Osteoblast (primary cell): ENCODE measurements at regions not wholly inside any gene's neighbourhood (a gene's known extent, or its start where the extent isn't known, plus 50 kb on each side); places are given as distances from the start of the nearest gene placed in this dataset.

Experiments used
- DNase-seq: peaks from one replicate; pipeline ENCODE4 v3.0.0; 2011; ENCODE audit warnings: low spot score, mixed read lengths; ENCODE audit not compliant: insufficient read length; ENCODE audit errors: missing footprints
- H2AFZ ChIP-seq: 2 replicates; pipeline ENCODE4 v1.6.0; 2011; ENCODE audit warnings: mild to moderate bottlenecking, low read length
- H3K27ac ChIP-seq: 2 replicates; pipeline ENCODE4 v1.5.1; 2011; ENCODE audit warnings: mild to moderate bottlenecking, low read depth, low read length, moderate library complexity
- H3K27me3 ChIP-seq: 2 replicates; pipeline ENCODE4 v1.6.0; 2012; ENCODE audit warnings: mild to moderate bottlenecking, control low read depth, inconsistent platforms, low read length, moderate library complexity; ENCODE audit not compliant: insufficient read depth
- H3K36me3 ChIP-seq: 2 replicates; pipeline ENCODE4 v1.5.1; 2011; ENCODE audit warnings: mild to moderate bottlenecking, low read length, control low read depth, moderate library complexity; ENCODE audit not compliant: insufficient read depth
- H3K4me1 ChIP-seq: 2 replicates; pipeline ENCODE4 v1.5.1; 2011; ENCODE audit warnings: mild to moderate bottlenecking, low read length, control low read depth, moderate library complexity; ENCODE audit not compliant: insufficient read depth
- H3K4me2 ChIP-seq: 2 replicates; pipeline ENCODE4 v1.6.0; 2011; ENCODE audit warnings: mild to moderate bottlenecking, low read length; ENCODE audit not compliant: insufficient read depth
- H3K4me3 ChIP-seq: fragments of 200-600 bp; sonication (generic); 3 replicates; pipeline ENCODE4 v1.5.1; 2012; ENCODE audit warnings: mild to moderate bottlenecking, low read length, inconsistent platforms; ENCODE audit not compliant: insufficient read depth
- H3K79me2 ChIP-seq: 2 replicates; pipeline ENCODE4 v1.6.0; 2012; ENCODE audit warnings: mild to moderate bottlenecking, low read length, control low read depth, inconsistent platforms; ENCODE audit not compliant: insufficient read depth
- H3K9me3 ChIP-seq: 2 replicates; pipeline ENCODE4 v1.5.1; 2011; ENCODE audit warnings: low read depth, low read length, control low read depth
- H4K20me1 ChIP-seq: 2 replicates; pipeline ENCODE4 v1.6.0; 2012; ENCODE audit warnings: mild to moderate bottlenecking, low read length, control low read depth; ENCODE audit not compliant: insufficient read depth
- CTCF ChIP-seq: IDR thresholded peaks from 2 replicates; pipeline ENCODE4 v1.5.1; 2011; ENCODE audit warnings: mild to moderate bottlenecking, low read depth, low read length, moderate library complexity; ENCODE audit errors: extremely low read depth

- Histone ChIP-seq H3K9me3 (no peaks in the 10 kb centered on the region), H3K36me3 (no peaks in the 10 kb centered on the region), H3K27ac (no peak overlapping the region), H3K4me2 (no peak overlapping the region), H3K27me3 (no peaks in the 10 kb centered on the region), H4K20me1 (no peaks in the 10 kb centered on the region), H3K79me2 (no peaks in the 10 kb centered on the region), H3K4me1 (no peaks in the 10 kb centered on the region), H2AFZ (no peak overlapping the region), H3K4me3 (no peak overlapping the region)
- no peak for DNase-seq
- no peak for TF ChIP-seq CTCF
Observed at GRCh38 chr6:163835439-163836171, 421.1 kb downstream of the QKI start.

GRCh38 chr6:163834226-163834970, 419.9 kb downstream of the QKI start:
- Histone ChIP-seq H3K36me3 (no peaks in the 10 kb centered on the region), H3K4me2 (no peak overlapping the region), H4K20me1 (no peaks in the 10 kb centered on the region), H3K9me3 (no peaks in the 10 kb centered on the region), H3K27me3 (no peaks in the 10 kb centered on the region), H2AFZ (no peak overlapping the region), H3K4me1 (no peaks in the 10 kb centered on the region), H3K4me3 (no peak overlapping the region), H3K79me2 (no peaks in the 10 kb centered on the region), H3K27ac (no peak overlapping the region)
- no peak for DNase-seq
- TF ChIP-seq CTCF, result no peak

GRCh38 chr6:163831736-163832135, 417.2 kb downstream of the QKI start:
- no peak overlapping the region for H2AFZ ChIP-seq

More at GRCh38 chr6:163831736-163832135, 417.2 kb downstream of the QKI start:
- H3K9me3 ChIP-seq, result no peaks in the 10 kb centered on the region
- H3K27ac ChIP-seq, result no peak overlapping the region
- no peak overlapping the region for H3K4me2 ChIP-seq
- H4K20me1 ChIP-seq, result no peaks in the 10 kb centered on the region
- H3K4me3 ChIP-seq, result no peak overlapping the region
- no peak for TF ChIP-seq CTCF
- H3K27me3 ChIP-seq, result no peaks in the 10 kb centered on the region
- no peak for DNase-seq
- H3K36me3 ChIP-seq, result no peaks in the 10 kb centered on the region
- H3K79me2 ChIP-seq, result no peaks in the 10 kb centered on the region
- no peaks in the 10 kb centered on the region for H3K4me1 ChIP-seq
